GM19193 (cell line): ENCODE measurements at regions not wholly inside any gene's neighbourhood (a gene's known extent, or its start where the extent isn't known, plus 50 kb on each side); places are given as distances from the start of the nearest gene placed in this dataset.

Source experiments
- POLR2A ChIP-seq: IDR thresholded peaks from 4 replicates; pipeline ENCODE4 v1.6.1; 2011; ENCODE audit not compliant: insufficient read depth, insufficient read length; ENCODE audit errors: extremely low read depth

- no peak for TF ChIP-seq POLR2A
These were observed 74.9 kb downstream of the FAM43A start for GRCh38 chr3:194760494-194761137.

- no peak for TF ChIP-seq POLR2A
These were observed 75.7 kb downstream of the FAM43A start for GRCh38 chr3:194761384-194761783.

GRCh38 chr3:194766845-194767244 lies 81.2 kb downstream of the FAM43A start:
- TF ChIP-seq POLR2A: no peak

GRCh38 chr3:194767446-194768207 lies 81.9 kb downstream of the FAM43A start:
- no peak for TF ChIP-seq POLR2A

GRCh38 chr3:194768586-194768985 lies 82.9 kb downstream of the FAM43A start:
- no peak for TF ChIP-seq POLR2A

GRCh38 chr3:194769020-194769643 lies 83.4 kb downstream of the FAM43A start:
- peak; percentile 49 for TF ChIP-seq POLR2A

GRCh38 chr3:194772241-194773000 lies 86.7 kb downstream of the FAM43A start:
- TF ChIP-seq POLR2A: no peak

- no peak for TF ChIP-seq POLR2A
These were observed 87.5 kb downstream of the FAM43A start for GRCh38 chr3:194773216-194773615.

- TF ChIP-seq POLR2A: no peak
These were observed 88.2 kb downstream of the FAM43A start for GRCh38 chr3:194773771-194774455.

- TF ChIP-seq POLR2A: no peak
These were observed 89.6 kb downstream of the FAM43A start for GRCh38 chr3:194775266-194775665.

GRCh38 chr3:194775731-194776130 lies 90.0 kb downstream of the FAM43A start:
- no peak for TF ChIP-seq POLR2A

GRCh38 chr3:194777729-194778128 lies 92.0 kb downstream of the FAM43A start:
- no peak for TF ChIP-seq POLR2A

GRCh38 chr3:194779729-194780224 lies 94.1 kb downstream of the FAM43A start:
- no peak for TF ChIP-seq POLR2A

GRCh38 chr3:194780706-194781105 lies 95.0 kb downstream of the FAM43A start:
- no peak for TF ChIP-seq POLR2A
